GM19452 (cell line): ENCODE measurements at regions not wholly inside any gene's neighbourhood (a gene's known extent, or its start where the extent isn't known, plus 50 kb on each side); places are given as distances from the start of the nearest gene placed in this dataset.
"Not testable (repeated sequence)": the region's sequence is repeated elsewhere in the genome, so short reads cannot be mapped to it uniquely, and the experiment has no call there.

Source experiments
- ATAC-seq: cut with Tn5 transposase; IDR thresholded peaks from one replicate; pipeline ENCODE4 v1.9.1; 2021; ENCODE audit not compliant: unreplicated experiment

GRCh38 chr1:56092684-56093570 lies 486.4 kb downstream of the PLPP3 start:
- no peak for ATAC-seq

- ATAC-seq, result not testable (repeated sequence)
These were observed 489.5 kb downstream of the PLPP3 start for GRCh38 chr1:56089826-56090225.

- ATAC-seq, result no peak
These were observed 495.1 kb downstream of the PLPP3 start for GRCh38 chr1:56084246-56084645.

GRCh38 chr1:56081736-56082135 lies 497.6 kb downstream of the PLPP3 start:
- ATAC-seq, result no peak

- ATAC-seq, result no peak
These were observed 498.2 kb downstream of the PLPP3 start for GRCh38 chr1:56081173-56081572.

GRCh38 chr1:56080123-56080522 lies 499.2 kb downstream of the PLPP3 start:
- no peak for ATAC-seq

GRCh38 chr1:56079391-56079790 lies 500.0 kb downstream of the PLPP3 start:
- ATAC-seq, result no peak

- ATAC-seq, result no peak
These were observed 502.2 kb downstream of the PLPP3 start for GRCh38 chr1:56077206-56077605.

- no peak for ATAC-seq
These were observed 505.2 kb downstream of the PLPP3 start for GRCh38 chr1:56074007-56074651.

GRCh38 chr1:56073614-56074006 lies 505.8 kb downstream of the PLPP3 start:
- ATAC-seq, result no peak

GRCh38 chr1:56073206-56073605 lies 506.2 kb downstream of the PLPP3 start:
- no peak for ATAC-seq

- no peak for ATAC-seq
These were observed 507.1 kb downstream of the PLPP3 start for GRCh38 chr1:56072310-56072709.

GRCh38 chr1:56071351-56071750 lies 508.0 kb downstream of the PLPP3 start:
- ATAC-seq, result no peak

- ATAC-seq, result no peak
These were observed 508.8 kb downstream of the PLPP3 start for GRCh38 chr1:56070601-56071000.

- ATAC-seq, result no peak
These were observed 509.5 kb downstream of the PLPP3 start for GRCh38 chr1:56069824-56070223.

- no peak for ATAC-seq
These were observed 510.5 kb downstream of the PLPP3 start for GRCh38 chr1:56068908-56069307.

GRCh38 chr1:56068210-56068609 lies 511.2 kb downstream of the PLPP3 start:
- no peak for ATAC-seq

GRCh38 chr1:56065729-56066128 lies 513.6 kb downstream of the PLPP3 start:
- no peak for ATAC-seq

GRCh38 chr1:56064705-56065104 lies 514.7 kb downstream of the PLPP3 start:
- no peak for ATAC-seq

- no peak for ATAC-seq
These were observed 515.9 kb downstream of the PLPP3 start for GRCh38 chr1:56063461-56063860.

- no peak for ATAC-seq
These were observed 516.7 kb downstream of the PLPP3 start for GRCh38 chr1:56062625-56063024.

- no peak for ATAC-seq
These were observed 517.5 kb downstream of the PLPP3 start for GRCh38 chr1:56061824-56062223.
